HUES48 (cell line): ENCODE measurements at regions not wholly inside any gene's neighbourhood (a gene's known extent, or its start where the extent isn't known, plus 50 kb on each side); places are given as distances from the start of the nearest gene placed in this dataset.

Source experiments
- H3K27ac ChIP-seq: one replicate; pipeline ENCODE4 v1.7.0; 2013; ENCODE audit warnings: low read depth, low read length, inconsistent platforms
- H3K27me3 ChIP-seq: 2 replicates; pipeline ENCODE4 v1.6.1; 2013; ENCODE audit warnings: mild to moderate bottlenecking, low read length; ENCODE audit not compliant: control insufficient read depth, insufficient read depth
- H3K36me3 ChIP-seq: 2 replicates; pipeline ENCODE4 v1.6.1; 2013; ENCODE audit warnings: low read length; ENCODE audit not compliant: control insufficient read depth, insufficient read depth
- H3K4me1 ChIP-seq: 2 replicates; pipeline ENCODE4 v1.6.1; 2013; ENCODE audit warnings: mild to moderate bottlenecking, low read length; ENCODE audit not compliant: control insufficient read depth, insufficient read depth
- H3K4me3 ChIP-seq: 2 replicates; pipeline ENCODE4 v1.5.1; 2013; ENCODE audit warnings: mild to moderate bottlenecking, low read depth, low read length
- H3K9ac ChIP-seq: 2 replicates; pipeline ENCODE4 v1.6.1; 2013; ENCODE audit warnings: mild to moderate bottlenecking, low read depth, low read length, moderate library complexity
- H3K9me3 ChIP-seq: 2 replicates; pipeline ENCODE4 v1.6.1; 2013; ENCODE audit warnings: low read length; ENCODE audit not compliant: control insufficient read depth, insufficient read depth

DNA sequence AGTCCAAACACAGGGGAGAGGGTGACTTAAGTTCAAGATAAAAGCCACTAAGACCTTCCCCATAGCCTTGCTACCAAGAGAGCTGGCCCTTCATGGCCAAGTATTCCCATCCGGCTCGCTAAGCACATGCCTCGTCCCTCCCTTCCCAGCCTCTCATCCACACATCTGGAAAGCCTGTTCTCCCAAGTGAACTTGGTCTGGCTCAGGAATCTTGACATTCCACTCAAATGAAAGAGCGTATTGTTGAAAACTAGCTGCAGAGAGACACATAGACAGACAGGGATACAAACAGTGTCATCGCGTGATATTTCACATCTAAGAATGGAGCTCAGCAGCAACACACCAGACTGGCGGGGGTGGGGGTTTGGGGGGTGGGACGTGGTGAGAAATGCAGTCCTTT lies 182.8 kb upstream of the FOXQ1 start:
- Histone ChIP-seq H3K4me1 (no peaks in the 10 kb centered on the region), H3K4me3 (no peak overlapping the region), H3K27ac (no peak overlapping the region), H3K36me3 (no peaks in the 10 kb centered on the region), H3K9me3 (no peaks in the 10 kb centered on the region), H3K9ac (no peak overlapping the region), H3K27me3 (no peaks in the 10 kb centered on the region)

DNA sequence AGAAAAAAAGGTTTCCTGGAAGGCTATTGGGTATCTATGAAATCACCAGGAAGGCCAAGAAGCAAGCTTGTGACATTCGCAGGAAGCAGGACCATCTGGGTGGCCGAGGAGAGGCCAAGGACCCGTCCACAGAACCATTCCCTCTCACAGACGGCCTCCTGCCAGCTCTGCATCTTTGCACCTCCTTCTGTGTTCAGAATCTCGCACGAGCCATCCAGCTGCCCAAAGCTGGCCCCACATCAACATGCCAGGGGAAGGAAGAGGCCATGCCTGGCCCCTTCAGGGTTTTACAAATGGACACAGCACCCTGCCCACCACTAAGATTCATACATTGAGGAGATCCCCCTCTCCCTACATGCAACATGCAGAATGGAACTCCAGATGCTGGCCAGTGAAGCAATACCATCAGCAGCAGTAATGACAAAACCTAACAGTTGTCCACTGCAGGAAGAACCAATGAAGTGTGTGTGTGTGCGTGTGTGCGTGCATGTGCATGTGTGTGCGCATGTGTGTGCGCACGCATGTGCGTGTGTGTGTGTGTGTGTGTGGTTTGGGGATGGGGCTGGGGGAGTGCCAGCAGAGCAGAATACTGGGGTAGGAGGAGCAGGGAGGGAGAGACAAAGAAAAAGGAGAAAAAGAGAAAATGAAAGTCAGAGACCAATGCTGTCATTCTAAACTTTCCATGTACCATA lies 184.2 kb upstream of the FOXQ1 start:
- no peak overlapping the region for H3K27ac ChIP-seq
- no peaks in the 10 kb centered on the region for H3K36me3 ChIP-seq
- no peaks in the 10 kb centered on the region for H3K9me3 ChIP-seq

DNA sequence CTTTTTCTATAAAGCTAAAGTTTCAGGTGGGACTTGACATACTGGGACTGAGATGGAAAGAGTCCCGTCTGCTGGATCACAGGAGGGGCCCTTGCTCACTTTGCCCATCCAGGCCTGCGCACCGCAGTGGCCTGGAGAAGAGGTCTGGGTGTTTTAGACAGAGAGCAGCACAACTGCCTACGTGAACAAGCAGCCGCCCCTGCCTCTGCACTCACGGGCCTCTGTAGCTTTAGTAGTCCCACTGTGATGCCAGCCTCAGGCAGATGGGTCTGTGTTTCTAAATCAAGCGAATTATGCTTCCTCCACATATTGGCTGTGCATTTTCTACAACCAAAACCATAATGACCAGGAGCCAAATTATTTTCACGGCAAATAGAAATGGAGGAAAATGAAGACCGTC lies 184.8 kb upstream of the FOXQ1 start:
- Histone ChIP-seq H3K4me3 (no peak overlapping the region), H3K27me3 (no peaks in the 10 kb centered on the region), H3K9me3 (no peaks in the 10 kb centered on the region), H3K27ac (no peak overlapping the region), H3K36me3 (no peaks in the 10 kb centered on the region), H3K9ac (no peak overlapping the region), H3K4me1 (no peaks in the 10 kb centered on the region)

More for the DNA sequence above, 184.2 kb upstream of the FOXQ1 start:
- H3K9ac ChIP-seq: no peak overlapping the region
- no peaks in the 10 kb centered on the region for H3K4me1 ChIP-seq
- H3K4me3 ChIP-seq: no peak overlapping the region
- no peaks in the 10 kb centered on the region for H3K27me3 ChIP-seq

DNA sequence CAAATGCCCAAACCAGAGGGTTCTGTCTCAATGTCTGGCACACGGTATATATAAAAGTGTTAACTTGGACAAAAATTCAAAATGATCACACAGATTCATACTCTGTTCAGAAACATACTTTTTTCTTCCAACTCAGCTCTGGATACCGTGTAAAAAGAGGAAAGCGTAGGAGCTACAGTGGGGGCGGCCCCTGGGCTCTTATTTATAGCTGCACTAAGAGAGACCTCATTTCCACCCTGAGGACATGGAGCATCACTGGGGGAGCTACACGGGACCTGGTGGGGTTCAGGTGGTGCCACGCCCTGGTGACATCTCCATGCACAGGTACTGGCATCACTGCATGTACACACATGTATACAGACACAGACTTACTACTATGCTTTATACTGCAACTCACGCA lies 185.9 kb upstream of the FOXQ1 start:
- no peaks in the 10 kb centered on the region for H3K36me3 ChIP-seq
- no peaks in the 10 kb centered on the region for H3K9me3 ChIP-seq
- no peak overlapping the region for H3K27ac ChIP-seq
- H3K27me3 ChIP-seq: no peaks in the 10 kb centered on the region
- H3K4me1 ChIP-seq: no peaks in the 10 kb centered on the region
- H3K4me3 ChIP-seq: no peak overlapping the region
- no peak overlapping the region for H3K9ac ChIP-seq

DNA sequence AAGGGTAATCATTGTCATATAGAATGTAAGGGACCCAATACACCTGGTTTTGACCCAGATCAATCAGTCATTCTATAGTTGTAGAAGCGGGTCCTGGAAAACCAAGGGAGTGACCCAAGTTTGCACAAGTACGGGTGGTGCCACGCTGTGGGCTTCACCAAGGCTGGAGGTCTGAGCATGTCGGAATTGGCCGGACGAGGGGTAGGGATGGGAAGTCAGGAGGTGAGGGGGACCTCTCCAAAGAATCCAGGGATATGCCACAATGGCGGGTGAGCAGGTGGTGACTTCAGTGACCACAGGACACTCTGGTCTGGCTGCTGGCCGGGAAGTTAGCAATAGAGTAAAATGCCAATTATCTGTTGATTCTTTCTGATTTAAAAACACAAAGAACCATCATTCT lies 186.6 kb upstream of the FOXQ1 start:
- no peaks in the 10 kb centered on the region for H3K27me3 ChIP-seq
- H3K4me3 ChIP-seq: no peak overlapping the region
- no peak overlapping the region for H3K27ac ChIP-seq
- no peaks in the 10 kb centered on the region for H3K36me3 ChIP-seq
- no peak overlapping the region for H3K9ac ChIP-seq
- H3K9me3 ChIP-seq: no peaks in the 10 kb centered on the region
- no peaks in the 10 kb centered on the region for H3K4me1 ChIP-seq

DNA sequence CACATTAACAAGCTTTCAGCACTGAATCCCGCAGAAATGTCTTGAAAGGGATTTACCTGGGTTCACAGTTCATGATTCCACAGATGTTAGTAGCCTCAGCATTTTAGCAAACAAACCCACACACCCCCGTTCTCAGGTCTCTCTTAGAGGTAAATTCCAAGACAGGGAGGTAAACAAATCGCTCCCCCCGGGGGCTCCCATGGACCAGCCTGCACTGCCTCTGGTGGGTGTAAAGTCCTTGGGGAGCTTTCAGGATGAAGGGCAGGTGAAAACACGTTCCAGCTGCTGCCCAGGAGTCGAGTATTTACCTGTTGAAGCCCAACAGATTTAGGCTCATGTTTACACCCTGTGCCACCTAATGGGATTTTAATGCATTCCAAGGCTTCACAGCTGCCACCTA lies 187.0 kb upstream of the FOXQ1 start:
- H3K36me3 ChIP-seq: no peaks in the 10 kb centered on the region
- H3K9me3 ChIP-seq: no peaks in the 10 kb centered on the region
- H3K9ac ChIP-seq: no peak overlapping the region
- H3K4me3 ChIP-seq: no peak overlapping the region
- no peaks in the 10 kb centered on the region for H3K4me1 ChIP-seq
- no peaks in the 10 kb centered on the region for H3K27me3 ChIP-seq
- H3K27ac ChIP-seq: no peak overlapping the region

DNA sequence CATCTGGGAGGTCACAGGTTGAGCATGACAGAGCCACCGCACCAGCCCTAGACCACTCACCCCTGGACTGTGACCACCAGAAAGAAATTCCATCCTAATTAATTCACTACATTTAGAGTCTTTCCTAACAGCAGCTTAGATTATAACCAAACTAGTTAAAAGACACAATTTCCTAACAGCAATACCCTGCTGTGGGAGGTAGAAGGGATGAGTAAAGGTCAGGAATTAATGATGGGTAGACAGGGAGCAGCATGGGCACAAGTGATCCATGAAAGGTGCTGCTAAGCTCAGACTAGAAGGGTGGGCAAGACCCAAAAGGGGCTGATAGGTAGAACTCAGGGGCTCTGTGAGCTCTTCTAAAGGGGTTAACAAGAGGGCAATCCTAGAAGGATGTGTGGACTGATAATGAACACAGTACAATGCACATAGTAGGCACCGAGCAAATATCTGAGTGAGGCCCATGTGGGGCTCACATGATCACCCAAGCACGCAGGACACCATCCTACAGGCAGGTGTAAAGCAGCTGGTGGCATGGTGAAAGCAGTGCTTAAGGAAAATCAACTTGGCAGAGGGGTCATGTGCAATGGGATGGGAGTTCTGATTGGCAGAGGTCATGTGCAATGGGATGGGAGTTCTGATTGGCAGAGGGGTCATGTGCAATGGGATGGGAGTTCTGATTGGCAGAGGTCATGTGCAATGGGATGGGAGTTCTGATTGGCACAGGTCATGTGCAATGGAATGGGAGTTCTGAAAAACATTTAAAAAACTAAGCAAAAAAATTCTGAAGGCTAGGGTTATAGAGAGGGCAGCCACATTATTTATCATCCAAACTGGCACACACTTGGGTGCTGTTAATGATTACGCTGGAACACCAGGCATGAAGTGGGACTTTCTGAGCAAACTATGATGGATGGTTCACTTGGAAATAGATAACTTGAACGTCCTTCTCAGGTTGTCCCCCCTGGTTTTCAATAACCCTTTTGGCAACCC lies 188.2 kb upstream of the FOXQ1 start:
- H3K36me3 ChIP-seq: no peaks in the 10 kb centered on the region
- no peak overlapping the region for H3K27ac ChIP-seq
- peaks cover 8% of the 10 kb centered on the region for H3K4me1 ChIP-seq
- H3K9me3 ChIP-seq: no peaks in the 10 kb centered on the region
- H3K27me3 ChIP-seq: no peaks in the 10 kb centered on the region
- no peak overlapping the region for H3K4me3 ChIP-seq
- H3K9ac ChIP-seq: no peak overlapping the region

DNA sequence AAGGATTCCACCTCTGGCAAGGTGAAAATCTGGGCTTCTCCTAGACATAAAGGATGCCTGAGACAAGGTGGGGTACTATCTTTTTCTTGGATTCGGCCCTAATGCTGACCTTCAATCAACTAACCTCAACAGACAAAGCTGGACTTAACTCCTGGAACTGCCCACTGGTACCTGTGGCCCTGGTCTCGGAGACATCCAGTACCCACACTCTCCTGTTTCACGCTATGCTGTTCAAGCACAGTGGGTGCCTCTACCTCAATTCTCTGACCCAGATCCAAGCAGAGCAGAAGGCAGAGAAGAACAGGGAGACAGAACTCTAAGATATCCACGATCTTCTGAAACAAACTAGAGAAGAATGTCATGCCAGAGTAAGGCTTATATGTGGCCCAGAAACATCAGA lies 189.8 kb upstream of the FOXQ1 start:
- Histone ChIP-seq H3K27me3 (no peaks in the 10 kb centered on the region), H3K4me3 (no peak overlapping the region), H3K4me1 (peaks cover 10% of the 10 kb centered on the region), H3K9ac (no peak overlapping the region), H3K9me3 (no peaks in the 10 kb centered on the region), H3K27ac (no peak overlapping the region), H3K36me3 (no peaks in the 10 kb centered on the region)

DNA sequence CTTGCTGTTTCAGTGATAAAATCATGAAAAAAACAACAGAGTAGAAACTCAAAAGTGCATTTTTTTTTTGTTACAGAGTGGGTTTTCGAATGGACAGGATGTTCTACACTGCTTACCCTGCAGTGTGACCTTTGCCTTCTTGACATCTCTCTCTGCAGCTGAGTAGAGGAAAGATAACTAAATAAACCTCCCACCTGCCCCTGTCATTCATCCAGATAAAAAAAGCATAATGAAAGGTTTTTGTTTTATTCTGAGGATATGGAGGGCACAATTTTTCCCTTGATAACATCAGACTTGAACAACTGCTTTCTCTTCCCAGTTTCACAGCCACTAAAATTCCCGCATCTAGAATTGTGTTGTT lies 193.6 kb upstream of the FOXQ1 start:
- Histone ChIP-seq H3K27ac (no peak overlapping the region), H3K27me3 (no peaks in the 10 kb centered on the region), H3K4me3 (no peak overlapping the region), H3K9ac (no peak overlapping the region), H3K4me1 (peaks cover 10% of the 10 kb centered on the region), H3K9me3 (no peaks in the 10 kb centered on the region), H3K36me3 (no peaks in the 10 kb centered on the region)

DNA sequence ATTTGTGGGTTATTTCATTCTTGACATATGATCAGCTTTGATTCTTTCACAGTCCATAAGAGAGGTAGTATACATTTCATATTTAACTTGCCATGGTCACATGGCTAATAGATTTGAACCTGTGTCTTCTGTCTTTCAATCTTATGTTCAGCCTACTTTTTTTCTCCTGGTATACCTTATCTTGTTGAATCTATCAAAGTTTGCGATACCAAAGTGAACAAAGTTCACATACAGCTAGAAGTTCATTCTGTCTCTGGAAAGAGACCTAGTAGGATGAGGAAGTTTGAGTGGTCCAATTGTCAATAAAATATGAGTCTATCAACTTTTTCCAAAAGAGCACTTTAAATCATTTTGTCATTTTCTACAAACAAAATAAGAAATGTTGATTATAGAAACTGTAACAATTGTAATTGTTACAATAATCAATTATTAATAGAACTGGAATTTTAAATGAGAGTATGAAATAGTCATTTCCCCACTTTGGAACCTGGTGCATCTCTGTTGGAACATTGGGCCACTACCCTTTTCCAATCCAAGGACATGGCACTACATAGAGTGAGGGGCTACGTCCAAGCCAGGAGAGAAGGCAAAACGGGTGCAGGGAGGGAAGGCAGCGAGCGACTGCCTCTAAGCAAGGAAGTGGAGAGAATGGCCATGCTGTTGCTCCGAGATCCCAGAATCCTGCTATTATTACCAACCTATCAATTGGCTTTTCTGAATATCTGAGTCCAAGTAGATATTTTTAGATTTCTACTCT lies 194.2 kb upstream of the FOXQ1 start:
- Histone ChIP-seq H3K27me3 (no peaks in the 10 kb centered on the region), H3K4me1 (peaks cover 10% of the 10 kb centered on the region), H3K9ac (no peak overlapping the region), H3K4me3 (no peak overlapping the region), H3K27ac (no peak overlapping the region), H3K36me3 (no peaks in the 10 kb centered on the region), H3K9me3 (no peaks in the 10 kb centered on the region)

DNA sequence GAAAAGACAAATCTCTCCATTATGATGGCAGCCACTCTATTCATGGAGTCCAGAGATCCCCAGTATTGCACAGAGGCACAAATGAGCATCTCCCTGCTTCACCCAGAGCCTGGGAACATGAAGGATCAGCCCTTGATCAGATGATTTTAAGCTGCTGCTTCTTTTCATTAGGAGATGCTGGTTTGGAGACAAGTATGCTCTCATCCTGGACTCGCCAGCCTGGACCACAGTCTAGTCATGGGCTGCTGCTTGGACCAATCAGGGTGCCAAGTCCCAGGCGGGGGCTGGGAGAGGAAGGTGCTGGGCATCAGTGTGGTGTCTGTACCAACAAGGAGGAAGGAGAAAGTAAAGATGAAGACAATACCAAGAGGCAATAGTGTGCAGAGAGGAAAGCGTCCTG lies 195.7 kb upstream of the FOXQ1 start:
- Histone ChIP-seq H3K4me1 (peaks cover 10% of the 10 kb centered on the region), H3K36me3 (no peaks in the 10 kb centered on the region), H3K9me3 (no peaks in the 10 kb centered on the region), H3K27me3 (0 out of 2 replicates have a peak, but pooled peaks cover 2% of the 10 kb centered on the region), H3K27ac (no peak overlapping the region), H3K4me3 (no peak overlapping the region), H3K9ac (no peak overlapping the region)
